ENCODE measurements at regions not wholly inside any gene's neighbourhood (a gene's known extent, or its start where the extent isn't known, plus 50 kb on each side); places are given as distances from the start of the nearest gene placed in this dataset.

- H3K9me3 Mint-ChIP-seq, result peaks cover 4% of the 10 kb centered on the region
- no peak overlapping the region for H3K27ac Mint-ChIP-seq
- H3K27me3 Mint-ChIP-seq (ENCODE audit: low read depth), result peaks cover 4% of the 10 kb centered on the region
- TF ChIP-seq, protein P1, sequence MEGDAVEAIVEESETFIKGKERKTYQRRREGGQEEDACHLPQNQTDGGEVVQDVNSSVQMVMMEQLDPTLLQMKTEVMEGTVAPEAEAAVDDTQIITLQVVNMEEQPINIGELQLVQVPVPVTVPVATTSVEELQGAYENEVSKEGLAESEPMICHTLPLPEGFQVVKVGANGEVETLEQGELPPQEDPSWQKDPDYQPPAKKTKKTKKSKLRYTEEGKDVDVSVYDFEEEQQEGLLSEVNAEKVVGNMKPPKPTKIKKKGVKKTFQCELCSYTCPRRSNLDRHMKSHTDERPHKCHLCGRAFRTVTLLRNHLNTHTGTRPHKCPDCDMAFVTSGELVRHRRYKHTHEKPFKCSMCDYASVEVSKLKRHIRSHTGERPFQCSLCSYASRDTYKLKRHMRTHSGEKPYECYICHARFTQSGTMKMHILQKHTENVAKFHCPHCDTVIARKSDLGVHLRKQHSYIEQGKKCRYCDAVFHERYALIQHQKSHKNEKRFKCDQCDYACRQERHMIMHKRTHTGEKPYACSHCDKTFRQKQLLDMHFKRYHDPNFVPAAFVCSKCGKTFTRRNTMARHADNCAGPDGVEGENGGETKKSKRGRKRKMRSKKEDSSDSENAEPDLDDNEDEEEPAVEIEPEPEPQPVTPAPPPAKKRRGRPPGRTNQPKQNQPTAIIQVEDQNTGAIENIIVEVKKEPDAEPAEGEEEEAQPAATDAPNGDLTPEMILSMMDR (IDR thresholded peaks at IDR 0.05; ENCODE audit: unreplicated experiment in 3 of 3), result no peak
- H3K4me1 Mint-ChIP-seq, result no peaks in the 10 kb centered on the region
- no peak overlapping the region for H3K4me3 Mint-ChIP-seq
- no peaks in the 10 kb centered on the region for H3K36me3 Mint-ChIP-seq (ENCODE audit: low read depth)
These were observed 870.9 kb downstream of the GBE1 start for GRCh38 chr3:80890571-80890970.

DNA sequence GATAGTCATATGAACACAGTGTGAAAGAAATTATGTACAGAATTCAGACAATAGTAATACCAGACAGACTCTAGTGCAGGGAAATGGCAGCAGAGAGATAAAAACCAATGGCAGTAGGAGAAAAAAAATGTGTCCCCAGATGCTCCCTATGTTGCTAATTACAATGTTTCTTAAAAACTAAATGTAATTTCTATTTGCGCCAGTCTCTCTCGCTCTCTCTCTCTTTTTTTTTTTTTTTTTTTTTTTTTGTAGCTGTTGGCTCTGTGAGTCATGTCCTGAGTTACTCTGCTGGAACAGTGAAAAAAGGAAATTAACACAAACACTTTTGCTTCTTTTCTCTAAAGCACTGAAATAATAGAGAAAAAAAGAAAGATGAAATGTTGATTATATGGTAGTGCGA lies 871.9 kb downstream of the GBE1 start:
- no peaks in the 10 kb centered on the region for H3K4me1 Mint-ChIP-seq
- H3K36me3 Mint-ChIP-seq (ENCODE audit: low read depth), result no peaks in the 10 kb centered on the region
- H3K27me3 Mint-ChIP-seq (ENCODE audit: low read depth), result peaks cover 4% of the 10 kb centered on the region
- H3K4me3 Mint-ChIP-seq, result no peak overlapping the region
- H3K9me3 Mint-ChIP-seq, result peaks cover 4% of the 10 kb centered on the region
- TF ChIP-seq, protein P1 (IDR thresholded peaks at IDR 0.05; ENCODE audit: unreplicated experiment in 3 of 3), result no peak
- no peak overlapping the region for H3K27ac Mint-ChIP-seq

GRCh38 chr3:80870476-80871041 lies 890.9 kb downstream of the GBE1 start:
- Mint-ChIP-seq H3K36me3 (ENCODE audit: low read depth) (no peaks in the 10 kb centered on the region), H3K27ac (no peak overlapping the region), H3K9me3 (peaks cover 5% of the 10 kb centered on the region), H3K27me3 (ENCODE audit: low read depth) (no peaks in the 10 kb centered on the region), H3K4me3 (no peak overlapping the region), H3K4me1 (no peaks in the 10 kb centered on the region)
- TF ChIP-seq, protein P1 (IDR thresholded peaks at IDR 0.05; ENCODE audit: unreplicated experiment in 3 of 3), result no peak

- H3K27me3 Mint-ChIP-seq (ENCODE audit: low read depth), result no peaks in the 10 kb centered on the region
These were observed 906.0 kb downstream of the GBE1 start for GRCh38 chr3:80855482-80855881.

DNA sequence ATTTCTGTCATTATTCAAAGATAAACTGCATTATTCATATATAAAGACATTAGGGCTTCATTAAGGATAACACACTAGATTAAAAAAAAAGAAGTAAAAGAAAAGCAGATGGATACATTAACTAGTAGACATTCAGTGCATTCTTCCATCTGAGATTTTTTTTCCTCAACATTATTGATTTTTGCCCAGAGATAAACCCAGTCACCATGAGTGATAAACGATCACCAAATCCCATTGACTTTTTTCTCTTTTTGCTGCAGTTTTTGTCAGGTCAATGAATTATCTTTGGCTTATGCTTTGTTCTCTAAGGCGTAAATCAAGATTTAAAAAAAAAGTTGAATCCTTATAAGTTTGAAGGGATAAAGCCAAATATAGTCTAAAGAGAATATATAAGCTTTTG lies 925.0 kb downstream of the GBE1 start:
- Mint-ChIP-seq H3K36me3 (ENCODE audit: low read depth) (no peaks in the 10 kb centered on the region), H3K9me3 (peaks cover 9% of the 10 kb centered on the region), H3K27ac (no peak overlapping the region), H3K4me3 (no peak overlapping the region), H3K27me3 (ENCODE audit: low read depth) (no peaks in the 10 kb centered on the region), H3K4me1 (no peaks in the 10 kb centered on the region)
- TF ChIP-seq, protein P1 (IDR thresholded peaks at IDR 0.05; ENCODE audit: unreplicated experiment in 3 of 3), result no peak

More at GRCh38 chr3:80855482-80855881, 906.0 kb downstream of the GBE1 start:
- no peaks in the 10 kb centered on the region for H3K36me3 Mint-ChIP-seq (ENCODE audit: low read depth)
- no peak overlapping the region for H3K27ac Mint-ChIP-seq
- no peaks in the 10 kb centered on the region for H3K4me1 Mint-ChIP-seq
- no peak overlapping the region for H3K4me3 Mint-ChIP-seq
- TF ChIP-seq, protein P1 (IDR thresholded peaks at IDR 0.05; ENCODE audit: unreplicated experiment in 3 of 3), result no peak
- no peaks in the 10 kb centered on the region for H3K9me3 Mint-ChIP-seq

GRCh38 chr3:80807577-80807976 lies 953.9 kb downstream of the GBE1 start:
- H3K36me3 Mint-ChIP-seq (ENCODE audit: low read depth), result no peaks in the 10 kb centered on the region
- H3K27me3 Mint-ChIP-seq (ENCODE audit: low read depth), result no peaks in the 10 kb centered on the region
- H3K4me1 Mint-ChIP-seq, result no peaks in the 10 kb centered on the region

More at GRCh38 chr3:80807577-80807976, 953.9 kb downstream of the GBE1 start:
- TF ChIP-seq, protein P1 (IDR thresholded peaks at IDR 0.05; ENCODE audit: unreplicated experiment in 3 of 3), result no peak
- Mint-ChIP-seq H3K4me3 (no peak overlapping the region), H3K27ac (no peak overlapping the region), H3K9me3 (no peaks in the 10 kb centered on the region)

All from nephron (organoid).